HT-29 (cell line): ENCODE measurements at regions not wholly inside any gene's neighbourhood (a gene's known extent, or its start where the extent isn't known, plus 50 kb on each side); places are given as distances from the start of the nearest gene placed in this dataset.

ENCODE experiments used
- DNase-seq: peaks from one replicate; pipeline ENCODE4 v3.0.0-alpha.2; 2015; ENCODE audit warnings: low spot score

- no peak for DNase-seq
Measured at GRCh38 chr3:186411994-186412393, 50.0 kb upstream of the DGKG start.
